NCI-H146 treated with DMSO at 0.1 percent for 48 hours (cell line): ENCODE measurements at regions not wholly inside any gene's neighbourhood (a gene's known extent, or its start where the extent isn't known, plus 50 kb on each side); places are given as distances from the start of the nearest gene placed in this dataset.

ENCODE experiments used
- DNase-seq: peaks from one replicate; lab custom pipeline; 2025; ENCODE audit not compliant: unreplicated experiment; lab: John Stamatoyannopoulos, UW

GRCh38 chr10:105328503-105329133 lies 687.5 kb downstream of the SORCS3 start:
- DNase-seq: no peak
